DOHH2 (cell line): ENCODE measurements at regions not wholly inside any gene's neighbourhood (a gene's known extent, or its start where the extent isn't known, plus 50 kb on each side); places are given as distances from the start of the nearest gene placed in this dataset.

Experiments used
- EZH2phosphoT487 ChIP-seq: fragments of 200-600 bp; sonication (generic); IDR thresholded peaks from 2 replicates; pipeline ENCODE4 v1.6.1; 2017; ENCODE audit warnings: borderline replicate concordance, mild to moderate bottlenecking, antibody characterized with exemption, low read length, moderate library complexity, mixed read lengths
- TF ChIP-seq, protein P1 (sequence below): fragments of 200-600 bp; sonication (generic); IDR thresholded peaks from one replicate; pipeline ENCODE4 v1.5.1; 2014; ENCODE audit warnings: antibody characterized with exemption, mild to moderate bottlenecking, low read depth, low read length; ENCODE audit not compliant: poor library complexity, severe bottlenecking

DNA sequence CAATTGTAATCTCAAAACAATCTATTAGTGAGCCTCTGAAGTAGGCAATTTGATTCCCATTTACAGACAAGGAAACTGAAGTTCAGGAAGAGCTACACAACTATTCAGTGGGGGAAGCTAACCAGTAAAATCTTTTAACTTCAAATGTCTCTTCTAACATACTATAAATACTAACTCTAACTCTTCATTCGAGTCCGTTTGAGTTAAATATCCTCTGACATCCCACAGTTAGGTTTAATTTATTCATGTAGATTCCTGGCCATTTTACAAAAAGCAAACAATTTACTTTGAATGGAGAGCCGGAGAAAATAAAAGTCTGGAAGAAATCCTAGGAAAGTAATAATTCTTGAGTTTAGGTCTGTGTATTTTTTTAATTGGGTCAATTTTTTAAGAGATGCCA lies 64.7 kb downstream of the HYCC1 start:
- TF ChIP-seq, protein P1, sequence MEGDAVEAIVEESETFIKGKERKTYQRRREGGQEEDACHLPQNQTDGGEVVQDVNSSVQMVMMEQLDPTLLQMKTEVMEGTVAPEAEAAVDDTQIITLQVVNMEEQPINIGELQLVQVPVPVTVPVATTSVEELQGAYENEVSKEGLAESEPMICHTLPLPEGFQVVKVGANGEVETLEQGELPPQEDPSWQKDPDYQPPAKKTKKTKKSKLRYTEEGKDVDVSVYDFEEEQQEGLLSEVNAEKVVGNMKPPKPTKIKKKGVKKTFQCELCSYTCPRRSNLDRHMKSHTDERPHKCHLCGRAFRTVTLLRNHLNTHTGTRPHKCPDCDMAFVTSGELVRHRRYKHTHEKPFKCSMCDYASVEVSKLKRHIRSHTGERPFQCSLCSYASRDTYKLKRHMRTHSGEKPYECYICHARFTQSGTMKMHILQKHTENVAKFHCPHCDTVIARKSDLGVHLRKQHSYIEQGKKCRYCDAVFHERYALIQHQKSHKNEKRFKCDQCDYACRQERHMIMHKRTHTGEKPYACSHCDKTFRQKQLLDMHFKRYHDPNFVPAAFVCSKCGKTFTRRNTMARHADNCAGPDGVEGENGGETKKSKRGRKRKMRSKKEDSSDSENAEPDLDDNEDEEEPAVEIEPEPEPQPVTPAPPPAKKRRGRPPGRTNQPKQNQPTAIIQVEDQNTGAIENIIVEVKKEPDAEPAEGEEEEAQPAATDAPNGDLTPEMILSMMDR: no peak
- TF ChIP-seq EZH2phosphoT487: no peak
